WTC11 (cell line): ENCODE measurements at regions not wholly inside any gene's neighbourhood (a gene's known extent, or its start where the extent isn't known, plus 50 kb on each side); places are given as distances from the start of the nearest gene placed in this dataset.

ENCODE experiments used
- ATAC-seq: fragments of 200-7000 bp; cut with Tn5 transposase; 2 replicates; pipeline ENCODE4 v1.10.0; 2021; ENCODE audit warnings: mild to moderate bottlenecking, moderate library complexity
- CTCF ChIA-PET: fragments of 300-600 bp; sonication (Branson Sonifier 250); formaldehyde crosslinking; loops from one replicate; lab custom pipeline; 2021; ENCODE audit warnings: antibody characterized with exemption; lab: Charles Lee
- POLR2A ChIA-PET: fragments of 350-600 bp; sonication (Branson Sonifier 250); formaldehyde crosslinking; loops from one replicate; lab custom pipeline; 2021; ENCODE audit warnings: antibody characterized with exemption; lab: Charles Lee
- DNase-seq: peaks from one replicate; pipeline ENCODE4 v3.0.0; 2021; ENCODE audit warnings: low spot score
- H3K27ac Mint-ChIP-seq: 2 replicates; pipeline ENCODE4 v1.8.0; 2021; ENCODE audit warnings: mixed read lengths
- H3K27me3 Mint-ChIP-seq: 2 replicates; pipeline ENCODE4 v1.8.0; 2021; ENCODE audit warnings: low read depth, mild to moderate bottlenecking, moderate library complexity, mixed read lengths
- H3K36me3 Mint-ChIP-seq: 2 replicates; pipeline ENCODE4 v1.8.0; 2021; ENCODE audit warnings: mixed read lengths
- H3K4me1 Mint-ChIP-seq: 2 replicates; pipeline ENCODE4 v1.8.0; 2022; ENCODE audit warnings: mixed read lengths
- H3K4me3 Mint-ChIP-seq: 2 replicates; pipeline ENCODE4 v1.8.0; 2021; ENCODE audit warnings: mild to moderate bottlenecking, moderate library complexity, mixed read lengths
- H3K9me3 Mint-ChIP-seq: 2 replicates; pipeline ENCODE4 v1.8.0; 2021; ENCODE audit warnings: mixed read lengths
- ATF1 ChIP-seq: sonication (generic); formaldehyde crosslinking; IDR thresholded peaks from 2 replicates; pipeline ENCODE4 v1.8.1; 2023; ENCODE audit warnings: mild to moderate bottlenecking, moderate library complexity, missing genetic modification reagents
- CREM ChIP-seq: sonication (generic); formaldehyde crosslinking; IDR thresholded peaks from 2 replicates; pipeline ENCODE4 v1.8.1; 2022; ENCODE audit warnings: mild to moderate bottlenecking, missing genetic modification reagents, moderate library complexity
- FOXJ3 ChIP-seq: sonication (generic); formaldehyde crosslinking; IDR thresholded peaks from 2 replicates; pipeline ENCODE4 v1.9.0; 2021; ENCODE audit warnings: missing genetic modification reagents, mild to moderate bottlenecking, borderline replicate concordance
- GABPB1 ChIP-seq: sonication (generic); formaldehyde crosslinking; IDR thresholded peaks from 2 replicates; pipeline ENCODE4 v1.8.1; 2023; ENCODE audit warnings: mild to moderate bottlenecking, missing genetic modification reagents
- GTF2I ChIP-seq: fragments of 250-450 bp; sonication (Bioruptor Pico); conservative IDR thresholded peaks from 2 replicates; pipeline ENCODE4 v1.4.0; 2021; ENCODE audit warnings: mild to moderate bottlenecking
- RORB ChIP-seq: fragments of 250-450 bp; sonication (Bioruptor Pico); IDR thresholded peaks from 2 replicates; pipeline ENCODE4 v1.9.0; 2021; ENCODE audit warnings: mild to moderate bottlenecking
- SMAD4 ChIP-seq: sonication (generic); formaldehyde crosslinking; IDR thresholded peaks from 2 replicates; pipeline ENCODE4 v1.8.0; 2022; ENCODE audit warnings: mild to moderate bottlenecking, missing genetic modification reagents
- SP1 ChIP-seq: sonication (generic); formaldehyde crosslinking; conservative IDR thresholded peaks from 2 replicates; pipeline ENCODE4 v1.8.1; 2022; ENCODE audit warnings: missing genetic modification reagents
- TCF7 ChIP-seq: sonication (generic); formaldehyde crosslinking; IDR thresholded peaks from 2 replicates; pipeline ENCODE4 v1.8.0; 2022; ENCODE audit warnings: mild to moderate bottlenecking, low read depth, missing genetic modification reagents, moderate library complexity
- ZNF396 ChIP-seq: fragments of 250-450 bp; sonication (Bioruptor Pico); IDR thresholded peaks from 2 replicates; pipeline ENCODE4 v1.8.0; 2021; ENCODE audit warnings: mild to moderate bottlenecking, moderate library complexity, borderline replicate concordance
- ZNF423 ChIP-seq: fragments of 250-450 bp; sonication (Bioruptor Pico); IDR thresholded peaks from 2 replicates; pipeline ENCODE4 v2.1.2; 2022; ENCODE audit warnings: mild to moderate bottlenecking, moderate library complexity
- TF ChIP-seq, protein P1 (sequence below): fragments of 250-450 bp; sonication (Bioruptor Pico); IDR thresholded peaks from 2 replicates; pipeline ENCODE4 v1.8.0; 2021; ENCODE audit warnings: mild to moderate bottlenecking
- TF ChIP-seq, protein P2 (sequence below): sonication (generic); formaldehyde crosslinking; IDR thresholded peaks from 2 replicates; pipeline ENCODE4 v1.8.1; 2023; ENCODE audit warnings: mild to moderate bottlenecking, moderate library complexity, missing genetic modification reagents
- TF ChIP-seq, protein P3 (sequence below): sonication (generic); formaldehyde crosslinking; IDR thresholded peaks from 2 replicates; pipeline ENCODE4 v1.8.1; 2022; ENCODE audit warnings: low read depth, missing genetic modification reagents, borderline replicate concordance
- TF ChIP-seq, protein P4 (sequence below): fragments of 250-450 bp; sonication (Bioruptor Pico); IDR thresholded peaks from 2 replicates; pipeline ENCODE4 v1.9.0; 2021; ENCODE audit warnings: moderate library complexity, mild to moderate bottlenecking, inconsistent platforms, borderline replicate concordance
- TF ChIP-seq, protein P5 (sequence below): sonication (generic); formaldehyde crosslinking; conservative IDR thresholded peaks from 2 replicates; pipeline ENCODE4 v1.8.1; 2022; ENCODE audit warnings: mild to moderate bottlenecking, missing genetic modification reagents
- TF ChIP-seq, protein P6 (sequence below): sonication (generic); formaldehyde crosslinking; IDR thresholded peaks from 2 replicates; pipeline ENCODE4 v1.8.0; 2022; ENCODE audit warnings: mild to moderate bottlenecking, missing genetic modification reagents
- TF ChIP-seq, protein P7 (sequence below): sonication (generic); formaldehyde crosslinking; IDR thresholded peaks from 2 replicates; pipeline ENCODE4 v1.8.1; 2022; ENCODE audit warnings: missing genetic modification reagents, borderline replicate concordance
- TF ChIP-seq, protein P8 (sequence below): fragments of 200-600 bp; IDR thresholded peaks from 2 replicates; pipeline ENCODE4 v1.8.0; 2022; ENCODE audit warnings: antibody characterized with exemption

DNA sequence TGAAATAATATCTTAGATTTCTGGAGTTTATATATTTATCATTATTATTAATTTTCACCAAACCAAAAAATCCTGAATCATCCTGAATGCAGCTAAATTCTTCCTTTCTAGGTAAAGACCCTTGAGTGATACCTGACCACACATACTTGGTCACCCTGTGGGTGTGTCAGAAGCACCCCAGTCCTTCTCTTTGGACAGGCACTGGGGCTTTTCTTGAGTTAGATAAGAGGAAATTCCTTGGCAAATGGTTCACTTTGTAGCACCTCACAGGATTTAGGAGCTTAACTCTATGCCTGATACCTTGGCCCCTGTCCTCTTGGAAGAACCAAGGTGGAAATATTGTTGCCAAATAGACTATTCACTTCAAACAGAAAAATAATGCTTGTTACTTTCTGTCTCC is 69.6 kb upstream of the PNPLA4 start:
- CTCF ChIA-PET, result no interaction called here
- Mint-ChIP-seq H3K4me3 (no peak overlapping the region), H3K27ac (no peak overlapping the region)
- no peak for DNase-seq
- TF ChIP-seq FOXJ3 (CRISPR knock-in tag) (no peak), ZNF396 (CRISPR knock-in tag) (no peak), RORB (CRISPR knock-in tag) (no peak), GABPB1 (CRISPR knock-in tag) (no peak), CREM (no peak), SP1 (CRISPR knock-in tag) (no peak), SMAD4 (no peak), TCF7 (CRISPR knock-in tag) (no peak)
- TF ChIP-seq, protein P1, sequence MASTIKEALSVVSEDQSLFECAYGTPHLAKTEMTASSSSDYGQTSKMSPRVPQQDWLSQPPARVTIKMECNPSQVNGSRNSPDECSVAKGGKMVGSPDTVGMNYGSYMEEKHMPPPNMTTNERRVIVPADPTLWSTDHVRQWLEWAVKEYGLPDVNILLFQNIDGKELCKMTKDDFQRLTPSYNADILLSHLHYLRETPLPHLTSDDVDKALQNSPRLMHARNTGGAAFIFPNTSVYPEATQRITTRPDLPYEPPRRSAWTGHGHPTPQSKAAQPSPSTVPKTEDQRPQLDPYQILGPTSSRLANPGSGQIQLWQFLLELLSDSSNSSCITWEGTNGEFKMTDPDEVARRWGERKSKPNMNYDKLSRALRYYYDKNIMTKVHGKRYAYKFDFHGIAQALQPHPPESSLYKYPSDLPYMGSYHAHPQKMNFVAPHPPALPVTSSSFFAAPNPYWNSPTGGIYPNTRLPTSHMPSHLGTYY (CRISPR knock-in tag), result no peak
- TF ChIP-seq, protein P2, sequence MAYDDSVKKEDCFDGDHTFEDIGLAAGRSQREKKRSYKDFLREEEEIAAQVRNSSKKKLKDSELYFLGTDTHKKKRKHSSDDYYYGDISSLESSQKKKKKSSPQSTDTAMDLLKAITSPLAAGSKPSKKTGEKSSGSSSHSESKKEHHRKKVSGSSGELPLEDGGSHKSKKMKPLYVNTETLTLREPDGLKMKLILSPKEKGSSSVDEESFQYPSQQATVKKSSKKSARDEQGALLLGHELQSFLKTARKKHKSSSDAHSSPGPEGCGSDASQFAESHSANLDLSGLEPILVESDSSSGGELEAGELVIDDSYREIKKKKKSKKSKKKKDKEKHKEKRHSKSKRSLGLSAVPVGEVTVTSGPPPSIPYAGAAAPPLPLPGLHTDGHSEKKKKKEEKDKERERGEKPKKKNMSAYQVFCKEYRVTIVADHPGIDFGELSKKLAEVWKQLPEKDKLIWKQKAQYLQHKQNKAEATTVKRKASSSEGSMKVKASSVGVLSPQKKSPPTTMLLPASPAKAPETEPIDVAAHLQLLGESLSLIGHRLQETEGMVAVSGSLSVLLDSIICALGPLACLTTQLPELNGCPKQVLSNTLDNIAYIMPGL (CRISPR knock-in tag), result no peak
- TF ChIP-seq, protein P3, sequence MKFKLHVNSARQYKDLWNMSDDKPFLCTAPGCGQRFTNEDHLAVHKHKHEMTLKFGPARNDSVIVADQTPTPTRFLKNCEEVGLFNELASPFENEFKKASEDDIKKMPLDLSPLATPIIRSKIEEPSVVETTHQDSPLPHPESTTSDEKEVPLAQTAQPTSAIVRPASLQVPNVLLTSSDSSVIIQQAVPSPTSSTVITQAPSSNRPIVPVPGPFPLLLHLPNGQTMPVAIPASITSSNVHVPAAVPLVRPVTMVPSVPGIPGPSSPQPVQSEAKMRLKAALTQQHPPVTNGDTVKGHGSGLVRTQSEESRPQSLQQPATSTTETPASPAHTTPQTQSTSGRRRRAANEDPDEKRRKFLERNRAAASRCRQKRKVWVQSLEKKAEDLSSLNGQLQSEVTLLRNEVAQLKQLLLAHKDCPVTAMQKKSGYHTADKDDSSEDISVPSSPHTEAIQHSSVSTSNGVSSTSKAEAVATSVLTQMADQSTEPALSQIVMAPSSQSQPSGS (CRISPR knock-in tag), result no peak
- TF ChIP-seq, protein P4, sequence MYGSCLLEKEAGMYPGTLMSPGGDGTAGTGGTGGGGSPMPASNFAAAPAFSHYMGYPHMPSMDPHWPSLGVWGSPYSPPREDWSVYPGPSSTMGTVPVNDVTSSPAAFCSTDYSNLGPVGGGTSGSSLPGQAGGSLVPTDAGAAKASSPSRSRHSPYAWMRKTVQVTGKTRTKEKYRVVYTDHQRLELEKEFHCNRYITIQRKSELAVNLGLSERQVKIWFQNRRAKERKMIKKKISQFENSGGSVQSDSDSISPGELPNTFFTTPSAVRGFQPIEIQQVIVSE (CRISPR knock-in tag), result no peak
- TF ChIP-seq, protein P5, sequence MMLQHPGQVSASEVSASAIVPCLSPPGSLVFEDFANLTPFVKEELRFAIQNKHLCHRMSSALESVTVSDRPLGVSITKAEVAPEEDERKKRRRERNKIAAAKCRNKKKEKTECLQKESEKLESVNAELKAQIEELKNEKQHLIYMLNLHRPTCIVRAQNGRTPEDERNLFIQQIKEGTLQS (CRISPR knock-in tag), result no peak
- TF ChIP-seq, protein P6, sequence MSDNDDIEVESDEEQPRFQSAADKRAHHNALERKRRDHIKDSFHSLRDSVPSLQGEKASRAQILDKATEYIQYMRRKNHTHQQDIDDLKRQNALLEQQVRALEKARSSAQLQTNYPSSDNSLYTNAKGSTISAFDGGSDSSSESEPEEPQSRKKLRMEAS, result no peak
- TF ChIP-seq, protein P7, sequence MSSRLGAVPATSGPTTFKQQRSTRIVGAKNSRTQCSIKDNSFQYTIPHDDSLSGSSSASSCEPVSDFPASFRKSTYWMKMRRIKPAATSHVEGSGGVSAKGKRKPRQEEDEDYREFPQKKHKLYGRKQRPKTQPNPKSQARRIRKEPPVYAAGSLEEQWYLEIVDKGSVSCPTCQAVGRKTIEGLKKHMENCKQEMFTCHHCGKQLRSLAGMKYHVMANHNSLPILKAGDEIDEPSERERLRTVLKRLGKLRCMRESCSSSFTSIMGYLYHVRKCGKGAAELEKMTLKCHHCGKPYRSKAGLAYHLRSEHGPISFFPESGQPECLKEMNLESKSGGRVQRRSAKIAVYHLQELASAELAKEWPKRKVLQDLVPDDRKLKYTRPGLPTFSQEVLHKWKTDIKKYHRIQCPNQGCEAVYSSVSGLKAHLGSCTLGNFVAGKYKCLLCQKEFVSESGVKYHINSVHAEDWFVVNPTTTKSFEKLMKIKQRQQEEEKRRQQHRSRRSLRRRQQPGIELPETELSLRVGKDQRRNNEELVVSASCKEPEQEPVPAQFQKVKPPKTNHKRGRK, result no peak
- TF ChIP-seq, all 79 proteins: peak for 0
- POLR2A ChIA-PET, result no interaction called here
- no peak for ATAC-seq
- Mint-ChIP-seq H3K27me3 (no peaks in the 10 kb centered on the region; the same call in 1 of the 2 replicates), H3K36me3 (no peaks in the 10 kb centered on the region), H3K4me1 (peaks cover 3% of the 10 kb centered on the region; the same call in 1 of the 2 replicates), H3K9me3 (no peaks in the 10 kb centered on the region)

DNA sequence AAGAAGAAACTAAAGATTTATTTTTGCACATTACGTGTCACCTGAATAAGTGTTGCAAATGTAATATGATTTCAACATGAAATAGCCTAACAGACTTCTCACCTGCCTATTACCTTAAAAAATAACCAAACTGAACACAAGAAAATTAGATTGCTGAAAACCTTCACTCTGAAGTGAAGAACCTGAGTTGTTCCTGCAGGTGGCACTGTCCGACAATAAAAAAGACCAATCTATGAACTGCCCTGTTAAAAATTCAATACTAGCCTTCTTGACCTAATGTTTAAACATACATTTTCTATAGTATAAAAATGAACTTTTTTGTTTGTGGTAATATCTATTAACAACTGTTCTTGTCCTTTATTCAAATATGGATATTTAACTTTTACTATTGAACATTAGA is 69.2 kb upstream of the PNPLA4 start:
- CTCF ChIA-PET, result no interaction called here
- H3K36me3 Mint-ChIP-seq, result no peaks in the 10 kb centered on the region
- ATAC-seq, result no peak
- H3K4me1 Mint-ChIP-seq, result peaks cover 3% of the 10 kb centered on the region; the same call in 1 of the 2 replicates
- no peaks in the 10 kb centered on the region for H3K9me3 Mint-ChIP-seq
- POLR2A ChIA-PET, result no interaction called here
- no peaks in the 10 kb centered on the region; the same call in 1 of the 2 replicates for H3K27me3 Mint-ChIP-seq
- DNase-seq, result peak; percentile 9
- H3K27ac Mint-ChIP-seq, result no peak overlapping the region
- TF ChIP-seq ATF1 (no peak), GTF2I (CRISPR knock-in tag) (no peak), ZNF423 (no peak)
- TF ChIP-seq, protein P8, sequence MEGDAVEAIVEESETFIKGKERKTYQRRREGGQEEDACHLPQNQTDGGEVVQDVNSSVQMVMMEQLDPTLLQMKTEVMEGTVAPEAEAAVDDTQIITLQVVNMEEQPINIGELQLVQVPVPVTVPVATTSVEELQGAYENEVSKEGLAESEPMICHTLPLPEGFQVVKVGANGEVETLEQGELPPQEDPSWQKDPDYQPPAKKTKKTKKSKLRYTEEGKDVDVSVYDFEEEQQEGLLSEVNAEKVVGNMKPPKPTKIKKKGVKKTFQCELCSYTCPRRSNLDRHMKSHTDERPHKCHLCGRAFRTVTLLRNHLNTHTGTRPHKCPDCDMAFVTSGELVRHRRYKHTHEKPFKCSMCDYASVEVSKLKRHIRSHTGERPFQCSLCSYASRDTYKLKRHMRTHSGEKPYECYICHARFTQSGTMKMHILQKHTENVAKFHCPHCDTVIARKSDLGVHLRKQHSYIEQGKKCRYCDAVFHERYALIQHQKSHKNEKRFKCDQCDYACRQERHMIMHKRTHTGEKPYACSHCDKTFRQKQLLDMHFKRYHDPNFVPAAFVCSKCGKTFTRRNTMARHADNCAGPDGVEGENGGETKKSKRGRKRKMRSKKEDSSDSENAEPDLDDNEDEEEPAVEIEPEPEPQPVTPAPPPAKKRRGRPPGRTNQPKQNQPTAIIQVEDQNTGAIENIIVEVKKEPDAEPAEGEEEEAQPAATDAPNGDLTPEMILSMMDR, result peak; percentile 26; the same call in 1 of the 2 replicates
- no peak overlapping the region for H3K4me3 Mint-ChIP-seq
